ENCODE measurements at regions not wholly inside any gene's neighbourhood (a gene's known extent, or its start where the extent isn't known, plus 50 kb on each side); places are given as distances from the start of the nearest gene placed in this dataset.

GRCh38 chr20:52775786-52776185 lies 196.4 kb upstream of the TSHZ2 start (continued):
- TF ChIP-seq MNT (IDR thresholded peaks at IDR 0.05), result no peak

- Histone ChIP-seq H3K79me2 (ENCODE audit: insufficient read depth, low read length) (no peaks in the 10 kb centered on the region), H3K36me3 (replicated peaks in 1 of 2; ENCODE audit: control insufficient read depth in 1 of 2, insufficient read depth in 2 of 2, low read length in 2 of 2) (no peaks in the 10 kb centered on the region), H3K4me3 (replicated peaks in 1 of 3; ENCODE audit: insufficient read depth in 1 of 3, low read depth in 2 of 3, low read length in 3 of 3) (no peak overlapping the region), H4K20me1 (ENCODE audit: insufficient read depth, low read length) (no peaks in the 10 kb centered on the region), H3K4me1 (ENCODE audit: insufficient read depth, low read length) (no peaks in the 10 kb centered on the region), H3K9me3 (ENCODE audit: low read length) (no peaks in the 10 kb centered on the region), H3K27me3 (ENCODE audit: control insufficient read depth in 1 of 2, insufficient read depth in 2 of 2, low read length in 2 of 2) (no peaks in the 10 kb centered on the region), H3K27ac (ENCODE audit: extremely low read length, insufficient read depth, low read length) (no peak overlapping the region), H3K9ac (ENCODE audit: insufficient read depth, low read depth, low read length) (no peak overlapping the region), H3K4me2 (ENCODE audit: low read depth, low read length) (no peak overlapping the region), H2AFZ (ENCODE audit: low read length) (no peak overlapping the region)
- no peak for FAIRE-seq
- TF ChIP-seq MIER3 (CRISPR knock-in tag; IDR thresholded peaks at IDR 0.05; ENCODE audit: borderline replicate concordance) (no peak), AKNA (CRISPR knock-in tag; IDR thresholded peaks at IDR 0.05; ENCODE audit: borderline replicate concordance) (no peak), ZFP62 (CRISPR knock-in tag; IDR thresholded peaks at IDR 0.05) (no peak), ZNF552 (CRISPR knock-in tag; IDR thresholded peaks at IDR 0.05; ENCODE audit: borderline replicate concordance) (no peak), FOSL1 (CRISPR knock-in tag; IDR thresholded peaks at IDR 0.05; ENCODE audit: borderline replicate concordance) (no peak), RNF2 (conservative IDR thresholded peaks at IDR 0.05; ENCODE audit: low read depth) (no peak), ZNF431 (CRISPR knock-in tag; IDR thresholded peaks at IDR 0.05; ENCODE audit: borderline replicate concordance, low read depth) (no peak)
- CTCF ChIA-PET (ENCODE audit: low intra/inter-chr PET ratio, low total read pairs), result no interaction called here
- POLR2A ChIA-PET, result no interaction called here
- intact Hi-C loops (cut with micrococcal nuclease; ENCODE audit: unreplicated experiment) (no loop called here), in situ Hi-C loops (cut with HindIII; ENCODE audit: extremely low pct_ligation_motif_present, low pct_unique_long_range_greater_than_20kb) (no loop called here)
- 10% methylated on average over 6 of the region's 6 CpGs for WGBS (ENCODE audit: low lambda C conversion rate)
- ATAC-seq, result no peak
- no peak for DNase-seq (ENCODE audit: low spot score)
- BruUV-seq (replicated peaks), result no TSS peak
Observed at GRCh38 chr20:52768694-52769093, 203.5 kb upstream of the TSHZ2 start.
